ENCODE measurements at regions not wholly inside any gene's neighbourhood (a gene's known extent, or its start where the extent isn't known, plus 50 kb on each side); places are given as distances from the start of the nearest gene placed in this dataset.
A peak's percentile ranks its signal among the peaks of the same experiment; 100 is the strongest.

DNA sequence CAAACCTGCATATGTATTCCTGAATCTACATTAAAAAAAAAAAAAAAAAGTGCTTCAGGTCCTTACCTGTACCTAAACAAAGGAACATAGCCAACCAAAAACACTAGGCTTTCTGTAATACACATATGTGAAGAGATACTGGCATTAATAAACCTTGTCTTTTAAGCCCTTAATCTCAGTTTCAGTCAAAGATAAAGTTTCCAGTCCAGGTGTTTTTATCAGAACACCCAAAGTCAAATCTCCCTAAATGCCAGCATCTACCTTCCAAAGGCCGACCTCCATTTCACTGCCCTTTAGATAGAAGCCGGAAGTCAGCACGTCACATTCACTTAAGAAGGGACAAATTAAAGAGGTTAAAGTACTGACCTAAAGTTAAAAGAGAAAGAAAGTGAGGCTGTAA, 79.8 kb upstream of the NEBL start:
- H3K4me3 Mint-ChIP-seq = no peak overlapping the region
- H3K9me3 ChIP-seq (ENCODE audit: control insufficient read depth, low read length) = no peaks in the 10 kb centered on the region
- WGBS, 2 experiments (ENCODE audit: insufficient coverage in 1 of 2, insufficient read length in 1 of 2) = 40% methylated on average over 3 of the region's 3 CpGs; no CpG with 5 or more reads in 1 of the 2 experiments
- peak overlapping the region; percentile 18 for H3K9ac ChIP-seq (ENCODE audit: extremely low read depth, low read length, poor library complexity, severe bottlenecking)
- H3K27ac Mint-ChIP-seq = peak overlapping the region; percentile 84
- H3K36me3 Mint-ChIP-seq (ENCODE audit: low read depth) = peaks cover 5% of the 10 kb centered on the region
- no peak for TF ChIP-seq CTCF (conservative IDR thresholded peaks at IDR 0.05)
- peaks cover 26% of the 10 kb centered on the region for H3K4me1 Mint-ChIP-seq
- peaks cover 11% of the 10 kb centered on the region for H3K9me3 Mint-ChIP-seq
- no peaks in the 10 kb centered on the region for H3K27me3 Mint-ChIP-seq (ENCODE audit: insufficient read depth)
- H3K4me1 ChIP-seq (ENCODE audit: control insufficient read depth, insufficient read depth, low read length) = peaks cover 11% of the 10 kb centered on the region
- DNase-seq = no peak
- no peaks in the 10 kb centered on the region for H3K27me3 ChIP-seq (ENCODE audit: control insufficient read depth, insufficient read depth, low read length, poor library complexity, severe bottlenecking)
- no peaks in the 10 kb centered on the region for H3K36me3 ChIP-seq (ENCODE audit: control insufficient read depth, insufficient read depth, low read length)
- H3K4me3 ChIP-seq (ENCODE audit: low read length) = no peak overlapping the region
- no peak overlapping the region for H3K27ac ChIP-seq (ENCODE audit: low read depth, low read length)

GRCh38 chr10:20976390-20976789, 79.3 kb upstream of the NEBL start:
- Mint-ChIP-seq H3K27ac (peak overlapping the region; percentile 72), H3K27me3 (ENCODE audit: insufficient read depth) (no peaks in the 10 kb centered on the region), H3K9me3 (peaks cover 6% of the 10 kb centered on the region), H3K4me3 (no peak overlapping the region), H3K36me3 (ENCODE audit: low read depth) (no peaks in the 10 kb centered on the region), H3K4me1 (peaks cover 26% of the 10 kb centered on the region)
- no peak for TF ChIP-seq CTCF (conservative IDR thresholded peaks at IDR 0.05)
- H3K36me3 ChIP-seq (ENCODE audit: control insufficient read depth, insufficient read depth, low read length) = no peaks in the 10 kb centered on the region
- H3K4me3 ChIP-seq (ENCODE audit: low read length) = no peak overlapping the region
- H3K9me3 ChIP-seq (ENCODE audit: control insufficient read depth, low read length) = no peaks in the 10 kb centered on the region
- DNase-seq = no peak
- no peak overlapping the region for H3K27ac ChIP-seq (ENCODE audit: low read depth, low read length)
- H3K27me3 ChIP-seq (ENCODE audit: control insufficient read depth, insufficient read depth, low read length, poor library complexity, severe bottlenecking) = no peaks in the 10 kb centered on the region
- peaks cover 11% of the 10 kb centered on the region for H3K4me1 ChIP-seq (ENCODE audit: control insufficient read depth, insufficient read depth, low read length)
- WGBS, 2 experiments (ENCODE audit: insufficient coverage in 1 of 2, insufficient read length in 1 of 2) = 85 to 100% methylated on average over 1 to 3 of the region's 3 CpGs
- H3K9ac ChIP-seq (ENCODE audit: extremely low read depth, low read length, poor library complexity, severe bottlenecking) = peak overlapping the region; percentile 18

DNA sequence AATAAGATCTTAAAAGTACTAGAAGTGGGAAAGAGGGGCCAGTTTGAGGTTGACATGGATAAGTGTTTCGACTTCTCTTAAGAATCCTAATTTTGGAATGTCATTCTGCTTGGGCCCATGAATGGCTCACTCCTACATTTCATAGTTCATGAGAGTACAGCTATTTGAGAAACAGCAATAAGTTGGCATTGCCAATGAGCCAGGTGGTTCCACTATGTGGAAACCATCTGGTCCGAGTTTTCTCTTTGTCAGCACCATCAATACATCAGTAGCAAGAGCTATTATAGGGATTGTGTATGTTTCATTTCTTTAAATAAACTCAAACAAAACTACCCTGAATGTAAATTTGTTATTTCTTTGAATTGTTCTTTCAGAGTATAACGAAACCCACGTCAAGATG, 78.1 kb upstream of the NEBL start:
- 95 to 100% methylated on average over 1 to 4 of the region's 4 CpGs for WGBS, 2 experiments (ENCODE audit: insufficient coverage in 1 of 2, insufficient read length in 1 of 2)
- Histone ChIP-seq H3K4me3 (ENCODE audit: low read length) (no peak overlapping the region), H3K27ac (ENCODE audit: low read depth, low read length) (no peak overlapping the region), H3K9ac (ENCODE audit: extremely low read depth, low read length, poor library complexity, severe bottlenecking) (no peak overlapping the region), H3K36me3 (ENCODE audit: control insufficient read depth, insufficient read depth, low read length) (no peaks in the 10 kb centered on the region), H3K27me3 (ENCODE audit: control insufficient read depth, insufficient read depth, low read length, poor library complexity, severe bottlenecking) (no peaks in the 10 kb centered on the region), H3K4me1 (ENCODE audit: control insufficient read depth, insufficient read depth, low read length) (peaks cover 11% of the 10 kb centered on the region), H3K9me3 (ENCODE audit: control insufficient read depth, low read length) (no peaks in the 10 kb centered on the region)
- Mint-ChIP-seq H3K4me1 (peaks cover 26% of the 10 kb centered on the region), H3K9me3 (peaks cover 6% of the 10 kb centered on the region), H3K4me3 (no peak overlapping the region), H3K27ac (no peak overlapping the region), H3K27me3 (ENCODE audit: insufficient read depth) (no peaks in the 10 kb centered on the region), H3K36me3 (ENCODE audit: low read depth) (no peaks in the 10 kb centered on the region)
- DNase-seq = no peak
- no peak for TF ChIP-seq CTCF (conservative IDR thresholded peaks at IDR 0.05)

Measured in endodermal cell (in vitro differentiated cells).